Colonic mucosa (tissue), 4 donors: ENCODE measurements at regions not wholly inside any gene's neighbourhood (a gene's known extent, or its start where the extent isn't known, plus 50 kb on each side); places are given as distances from the start of the nearest gene placed in this dataset.

Source experiments
- DNase-seq: peaks from one replicate; pipeline ENCODE4 v3.0.0-alpha.2; 2020
- H3K27ac ChIP-seq: fragments of 200-600 bp; one replicate; pipeline ENCODE4 v1.8.0; 2021
- H3K27me3 ChIP-seq: fragments of 200-600 bp; one replicate; pipeline ENCODE4 v1.8.0; 2021
- H3K36me3 ChIP-seq: fragments of 200-600 bp; one replicate; pipeline ENCODE4 v1.8.0; 2021
- H3K4me1 ChIP-seq: fragments of 200-600 bp; one replicate; pipeline ENCODE4 v1.8.0; 2021; ENCODE audit warnings: mild to moderate bottlenecking
- H3K4me3 ChIP-seq: fragments of 200-600 bp; one replicate; pipeline ENCODE4 v1.8.0; 2021
- H3K9ac ChIP-seq, 2 donors: one replicate each; pipeline ENCODE4 v1.7.0; 2013; ENCODE audit warnings: control low read depth in 2 of 2, low read depth in 2 of 2, low read length in 2 of 2
- H3K9me3 ChIP-seq: fragments of 200-600 bp; one replicate; pipeline ENCODE4 v1.8.0; 2021
- CTCF ChIP-seq: fragments of 200-600 bp; IDR thresholded peaks from one replicate; pipeline ENCODE4 v1.8.0; 2022; ENCODE audit warnings: antibody characterized with exemption, mild to moderate bottlenecking
- intact Hi-C: fragments of 100-400 bp; cut with DNase I; formaldehyde crosslinking; loops from one replicate; pipeline ENCODE4 v1.14.1; 2022
- donor health status: healthy.
- donor health status: DM: no; HTN: no; CAD: no.
- donor health status: DM: no; HTN: no; CAD: no.

- no peak overlapping the region for H3K4me3 ChIP-seq
- no peaks in the 10 kb centered on the region for H3K27me3 ChIP-seq
- no peak overlapping the region for H3K27ac ChIP-seq
- no peak for DNase-seq
- intact Hi-C loops, result no loop called here
- H3K36me3 ChIP-seq, result no peaks in the 10 kb centered on the region
- TF ChIP-seq CTCF, result no peak
- H3K9me3 ChIP-seq, result no peaks in the 10 kb centered on the region
- no peaks in the 10 kb centered on the region for H3K4me1 ChIP-seq
- H3K9ac ChIP-seq, result no peak overlapping the region
Observed at GRCh38 chr5:27963050-27963783, 924.8 kb upstream of the CDH9 start.

- no peak for TF ChIP-seq CTCF
- intact Hi-C loops, result no loop called here
- Histone ChIP-seq H3K9ac (no peak overlapping the region), H3K27ac (no peak overlapping the region), H3K9me3 (no peaks in the 10 kb centered on the region), H3K27me3 (no peaks in the 10 kb centered on the region), H3K36me3 (no peaks in the 10 kb centered on the region), H3K4me1 (no peaks in the 10 kb centered on the region), H3K4me3 (no peak overlapping the region)
- no peak for DNase-seq
Observed at GRCh38 chr5:27962198-27962597, 923.8 kb upstream of the CDH9 start.

- Histone ChIP-seq H3K9me3 (no peaks in the 10 kb centered on the region), H3K36me3 (no peaks in the 10 kb centered on the region), H3K9ac (no peak overlapping the region), H3K27ac (no peak overlapping the region), H3K27me3 (no peaks in the 10 kb centered on the region), H3K4me1 (no peaks in the 10 kb centered on the region), H3K4me3 (no peak overlapping the region)
- no peak for DNase-seq
- intact Hi-C loops, result no loop called here
- TF ChIP-seq CTCF, result no peak
Observed at GRCh38 chr5:27947088-27947487, 908.7 kb upstream of the CDH9 start.

- intact Hi-C loops, result no loop called here
- Histone ChIP-seq H3K9me3 (no peaks in the 10 kb centered on the region), H3K4me1 (no peaks in the 10 kb centered on the region), H3K27me3 (no peaks in the 10 kb centered on the region), H3K36me3 (no peaks in the 10 kb centered on the region), H3K4me3 (no peak overlapping the region), H3K9ac (no peak overlapping the region), H3K27ac (no peak overlapping the region)
- DNase-seq, result no peak
- TF ChIP-seq CTCF, result no peak
Observed at GRCh38 chr5:27944471-27944870, 906.1 kb upstream of the CDH9 start.

- H3K4me3 ChIP-seq, result no peak overlapping the region
- intact Hi-C loops, result no loop called here
Observed at GRCh38 chr5:27938989-27939388, 900.6 kb upstream of the CDH9 start.

More at GRCh38 chr5:27938989-27939388, 900.6 kb upstream of the CDH9 start:
- H3K27me3 ChIP-seq, result no peaks in the 10 kb centered on the region
- H3K4me1 ChIP-seq, result no peaks in the 10 kb centered on the region
- no peak for DNase-seq
- no peak overlapping the region for H3K9ac ChIP-seq
- H3K9me3 ChIP-seq, result no peaks in the 10 kb centered on the region
- TF ChIP-seq CTCF, result no peak
- H3K36me3 ChIP-seq, result no peaks in the 10 kb centered on the region
- no peak overlapping the region for H3K27ac ChIP-seq
